Hematopoietic multipotent progenitor cell treated with erythropoietin and hydrocortisone succinate and interleukin-3 and kit ligand, for 8 days (in vitro differentiated cells): ENCODE measurements at regions not wholly inside any gene's neighbourhood (a gene's known extent, or its start where the extent isn't known, plus 50 kb on each side); places are given as distances from the start of the nearest gene placed in this dataset.
"Not testable (repeated sequence)": the region's sequence is repeated elsewhere in the genome, so short reads cannot be mapped to it uniquely, and the experiment has no call there.

ENCODE experiments used
- DNase-seq: peaks from one replicate; pipeline ENCODE4 v3.0.0-alpha.2; 2015

DNA sequence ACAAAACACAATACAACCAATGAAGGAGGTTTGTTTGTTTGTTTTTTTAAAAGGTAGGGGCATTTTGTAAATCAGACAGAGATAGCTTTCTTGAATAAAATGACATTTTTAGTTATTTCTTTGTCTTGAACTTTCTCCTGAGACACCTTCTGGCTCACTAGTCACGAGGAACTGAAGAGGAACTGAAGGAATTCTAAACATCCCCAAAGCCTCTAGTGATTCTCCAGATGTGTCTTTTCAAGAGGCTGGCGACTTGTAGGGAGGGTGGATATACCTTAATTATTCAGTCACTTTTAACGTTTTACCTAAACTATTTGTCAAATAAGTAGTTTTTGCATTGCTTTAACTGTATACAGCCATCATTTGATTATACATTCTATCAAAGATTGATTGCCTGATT lies 211.2 kb upstream of the LRIG3 start:
- no peak for DNase-seq

GRCh38 chr12:59122784-59123183 lies 202.5 kb upstream of the LRIG3 start:
- DNase-seq, result no peak

GRCh38 chr12:59121451-59121850 lies 201.1 kb upstream of the LRIG3 start:
- no peak for DNase-seq

- no peak for DNase-seq
Observed at GRCh38 chr12:59119676-59120075, 199.4 kb upstream of the LRIG3 start.

DNA sequence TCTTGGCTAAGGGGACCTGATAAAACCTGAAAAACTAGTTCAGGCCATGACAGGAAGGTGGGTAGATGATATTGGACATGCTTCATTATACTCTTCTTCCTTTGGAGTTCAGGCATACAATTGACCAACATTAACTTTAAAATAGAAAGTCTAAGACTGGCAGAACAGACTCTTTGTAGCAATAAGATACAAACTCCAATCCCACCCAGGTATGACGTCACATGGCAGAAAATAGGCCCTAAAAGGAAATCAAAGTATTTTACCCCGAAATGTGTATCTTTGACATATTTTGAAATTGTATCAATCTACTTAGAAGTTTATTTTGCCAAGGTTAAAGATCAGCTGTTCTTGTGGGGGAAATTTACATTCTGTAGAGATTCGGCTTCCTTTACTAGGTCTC lies 198.1 kb upstream of the LRIG3 start:
- DNase-seq, result no peak

DNA sequence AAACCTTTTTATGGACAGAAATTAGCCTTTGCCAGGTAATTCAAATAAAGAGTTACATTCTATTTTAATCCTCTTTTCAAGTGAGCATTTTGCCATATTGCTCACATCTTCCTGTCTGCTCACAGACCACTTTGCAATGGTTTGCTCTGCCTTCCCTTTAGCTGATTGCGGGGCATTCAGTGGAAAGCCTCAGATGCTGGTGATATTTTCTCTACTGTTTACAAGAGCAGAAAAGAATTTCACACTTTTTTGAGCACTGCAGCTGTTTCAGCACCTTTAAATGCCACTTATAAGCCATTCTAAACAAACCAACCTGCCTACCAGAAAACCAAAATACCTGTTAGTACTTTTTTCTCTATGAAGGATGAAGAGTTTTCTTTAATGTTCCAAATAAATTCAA lies 195.7 kb upstream of the LRIG3 start:
- no peak for DNase-seq

DNA sequence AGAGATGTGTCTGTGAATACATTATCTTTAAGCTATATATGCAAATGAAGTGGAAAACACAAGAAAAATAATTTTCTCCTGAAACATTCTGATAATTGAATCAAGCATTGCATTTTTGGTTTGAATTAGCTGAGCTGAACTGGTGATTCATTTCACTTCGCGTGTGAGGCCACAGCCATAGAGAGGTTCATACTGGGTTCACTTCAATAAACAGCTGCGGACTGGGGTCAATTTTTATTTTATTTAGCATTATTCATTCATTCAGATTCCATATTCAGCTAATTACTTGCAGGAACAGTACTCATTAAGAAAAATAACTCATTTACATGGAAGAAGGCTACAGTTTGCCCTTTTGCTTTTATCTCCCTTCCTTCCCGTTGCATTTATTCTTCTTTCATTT lies 195.2 kb upstream of the LRIG3 start:
- no peak for DNase-seq

DNA sequence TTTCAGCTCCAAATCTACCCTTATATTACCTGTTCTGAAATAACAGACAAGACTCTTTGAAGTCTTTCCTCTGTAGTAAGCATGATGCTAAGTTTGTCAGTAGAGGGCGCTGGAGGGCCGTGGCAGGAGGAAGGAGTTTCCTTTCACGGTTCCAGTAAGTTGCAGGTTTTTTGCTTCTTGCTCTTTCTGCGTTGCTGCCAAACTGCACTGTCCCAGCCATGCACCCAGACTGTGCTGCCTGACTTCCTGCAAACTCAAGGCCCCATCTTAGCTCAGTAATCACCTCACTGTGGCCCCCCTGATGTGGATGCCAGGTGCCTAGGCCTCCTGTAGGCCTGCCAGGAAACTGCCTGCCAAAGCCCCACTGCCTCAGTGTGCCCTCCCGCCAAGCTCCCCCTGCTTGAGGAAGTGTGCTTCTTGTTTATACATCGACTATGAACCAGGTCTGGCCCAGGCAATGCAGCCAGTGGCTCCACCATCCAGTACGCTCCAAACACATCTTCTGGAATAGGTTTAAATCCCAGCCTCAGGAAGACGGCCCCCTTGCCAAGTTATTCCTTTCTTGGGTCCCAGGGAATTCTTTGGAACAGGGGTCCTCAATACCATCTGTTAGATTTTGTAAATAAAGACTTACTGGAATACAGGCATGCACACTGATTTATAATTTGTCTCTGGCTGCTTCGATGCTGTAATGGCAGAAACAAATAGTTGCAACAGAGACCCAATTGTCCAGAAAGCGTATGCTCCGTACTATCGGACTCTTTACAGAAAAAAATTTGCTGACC lies 193.7 kb upstream of the LRIG3 start:
- DNase-seq, result peak; percentile 70

- DNase-seq, result no peak
Observed at GRCh38 chr12:59111851-59112250, 191.5 kb upstream of the LRIG3 start.

DNA sequence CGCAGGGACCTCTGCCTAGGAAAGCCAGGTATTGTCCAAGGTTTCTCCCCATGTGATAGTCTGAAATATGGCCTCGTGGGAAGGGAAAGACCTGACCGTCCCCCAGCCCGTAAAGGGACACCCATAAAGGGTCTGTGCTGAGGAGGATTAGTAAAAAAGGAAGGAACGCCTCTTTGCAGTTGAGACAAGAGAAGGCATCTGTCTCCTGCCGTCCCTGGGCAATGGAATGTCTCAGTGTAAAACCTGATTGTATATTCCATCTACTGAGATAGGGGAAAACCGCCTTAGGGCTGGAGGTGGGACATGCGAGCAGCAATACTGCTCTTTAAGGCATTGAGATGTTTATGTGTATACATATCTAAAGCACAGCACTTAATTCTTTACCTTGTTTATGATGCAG lies 188.2 kb upstream of the LRIG3 start:
- DNase-seq, result not testable (repeated sequence)

GRCh38 chr12:59100585-59100984 lies 180.3 kb upstream of the LRIG3 start:
- no peak for DNase-seq

GRCh38 chr12:59097876-59098275 lies 177.6 kb upstream of the LRIG3 start:
- DNase-seq, result no peak

DNA sequence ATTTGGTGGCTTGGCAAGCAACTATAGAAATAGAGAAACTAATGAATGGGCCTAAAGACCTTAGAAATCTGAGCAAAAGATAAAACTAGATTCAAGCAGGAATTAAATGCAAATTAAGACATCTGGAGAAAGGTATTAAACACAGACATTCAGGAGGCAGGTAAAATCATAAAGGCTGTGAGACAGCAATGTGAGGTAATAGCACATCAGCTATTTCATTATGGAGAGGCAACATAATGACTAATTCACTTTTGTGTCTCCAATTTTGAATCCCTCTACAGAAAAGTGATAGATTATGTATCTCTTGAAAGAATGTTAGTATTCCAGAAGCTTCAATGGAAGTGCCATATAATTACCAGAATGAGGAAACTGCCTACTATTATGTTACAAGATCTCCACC lies 175.9 kb upstream of the LRIG3 start:
- no peak for DNase-seq

GRCh38 chr12:59093073-59093772 lies 172.9 kb upstream of the LRIG3 start:
- DNase-seq, result no peak

DNA sequence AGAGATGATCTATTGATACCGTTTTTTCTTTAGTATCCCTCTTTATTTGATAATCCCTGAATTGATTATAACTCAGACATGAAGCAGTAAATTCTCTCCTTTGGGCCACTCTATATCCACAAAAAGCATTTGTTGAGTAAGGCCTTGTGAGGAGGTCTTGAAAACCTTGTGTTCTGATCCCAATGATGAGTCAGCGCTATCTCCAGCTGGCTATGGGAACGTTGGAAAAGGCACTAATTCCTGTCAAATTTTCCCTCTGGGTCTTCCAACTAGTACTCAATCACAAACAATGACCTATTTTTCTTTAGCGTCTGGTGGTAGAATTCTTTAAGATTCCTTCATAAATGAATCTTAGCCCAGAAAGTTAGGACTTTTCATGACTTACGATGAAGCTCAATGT lies 168.4 kb upstream of the LRIG3 start:
- no peak for DNase-seq

GRCh38 chr12:59087691-59088090 lies 167.4 kb upstream of the LRIG3 start:
- no peak for DNase-seq

DNA sequence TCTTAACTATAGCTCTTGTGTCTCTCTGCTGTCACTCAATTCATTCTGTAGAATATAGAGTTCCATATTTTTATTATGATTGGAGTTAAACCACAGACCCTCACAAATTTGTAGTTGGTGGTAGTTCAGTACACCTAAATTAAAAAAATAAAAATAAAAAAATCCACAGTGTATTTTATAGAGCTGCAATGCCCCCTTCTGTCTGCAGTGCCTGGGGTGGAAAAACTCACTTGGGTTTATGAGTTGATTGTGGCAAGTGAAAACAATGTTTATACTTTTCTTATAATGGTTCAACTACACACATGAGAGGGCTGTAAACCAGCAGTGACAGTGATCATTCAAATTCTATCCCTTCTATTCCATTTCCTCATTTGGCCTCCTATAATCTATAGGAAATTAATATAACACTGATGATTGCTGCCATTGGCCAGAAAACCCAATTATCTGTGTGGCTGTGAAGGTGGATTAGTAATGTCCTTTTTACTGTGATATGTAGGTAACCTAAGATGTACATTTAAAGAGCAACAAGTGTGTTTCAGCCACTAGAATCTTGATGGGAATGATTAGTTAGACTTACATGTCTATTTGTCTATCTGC lies 166.9 kb upstream of the LRIG3 start:
- no peak for DNase-seq

GRCh38 chr12:59086126-59086525 lies 165.8 kb upstream of the LRIG3 start:
- no peak for DNase-seq

DNA sequence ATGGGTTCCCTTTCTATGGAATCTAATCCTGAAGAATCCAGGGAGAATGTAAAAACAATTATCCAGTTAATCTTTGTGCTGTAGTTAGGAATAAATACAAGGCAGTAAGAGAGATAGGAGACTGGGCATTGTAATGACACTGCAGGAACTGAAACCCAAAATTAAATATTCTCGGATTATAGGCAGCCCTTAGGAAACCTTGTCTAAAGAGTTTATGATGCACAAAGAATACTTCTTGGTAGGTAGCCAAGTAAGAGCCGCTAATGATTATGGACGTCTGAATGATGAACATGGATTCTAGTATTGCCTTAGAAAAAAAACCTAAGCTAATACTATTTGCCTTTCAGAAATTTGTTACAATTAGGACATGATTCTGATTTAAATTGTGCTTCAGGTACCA lies 165.4 kb upstream of the LRIG3 start:
- no peak for DNase-seq

DNA sequence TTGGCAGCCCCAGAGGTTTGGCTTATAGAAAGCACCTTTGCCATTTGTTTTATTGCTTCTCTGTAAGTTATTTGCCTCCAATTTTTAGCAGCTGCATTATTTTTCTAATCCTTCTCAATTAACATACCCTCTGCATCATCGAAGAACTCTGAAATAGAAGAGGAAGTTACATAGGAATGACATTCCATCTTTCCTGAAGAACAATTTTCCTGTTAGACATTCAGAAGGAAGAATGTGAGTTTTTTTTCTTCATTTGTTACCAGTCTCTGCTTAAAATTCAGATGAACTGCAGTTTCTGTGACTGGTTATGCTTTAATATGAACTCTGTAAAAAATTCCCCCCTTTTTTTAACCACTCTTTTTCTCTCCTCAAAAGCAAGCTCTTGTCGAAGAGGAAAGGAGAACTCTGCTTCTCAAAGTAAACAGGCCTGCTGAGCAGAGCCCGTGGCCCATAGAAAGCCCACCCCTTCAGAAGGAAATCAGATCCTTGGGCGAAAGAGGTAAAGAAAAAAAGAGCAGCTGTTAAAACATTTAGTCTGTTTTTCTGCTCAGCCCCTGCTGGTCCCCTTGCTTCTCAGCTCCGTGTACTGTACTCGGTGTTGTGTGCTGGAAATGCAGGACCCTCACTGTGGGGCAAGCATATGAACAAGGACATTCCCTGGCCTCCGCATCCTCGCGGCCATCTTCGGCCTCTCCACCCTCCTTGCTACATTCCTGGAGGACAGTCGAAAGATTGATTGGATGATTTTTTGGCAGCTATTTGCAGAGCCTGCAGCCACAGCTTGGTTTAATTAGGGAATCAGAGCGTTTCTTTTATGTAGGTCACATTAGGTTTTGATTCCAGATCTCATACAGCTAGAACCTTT lies 164.4 kb upstream of the LRIG3 start:
- DNase-seq, result no peak

- DNase-seq, result no peak
Observed at GRCh38 chr12:59082952-59083351, 162.6 kb upstream of the LRIG3 start.

DNA sequence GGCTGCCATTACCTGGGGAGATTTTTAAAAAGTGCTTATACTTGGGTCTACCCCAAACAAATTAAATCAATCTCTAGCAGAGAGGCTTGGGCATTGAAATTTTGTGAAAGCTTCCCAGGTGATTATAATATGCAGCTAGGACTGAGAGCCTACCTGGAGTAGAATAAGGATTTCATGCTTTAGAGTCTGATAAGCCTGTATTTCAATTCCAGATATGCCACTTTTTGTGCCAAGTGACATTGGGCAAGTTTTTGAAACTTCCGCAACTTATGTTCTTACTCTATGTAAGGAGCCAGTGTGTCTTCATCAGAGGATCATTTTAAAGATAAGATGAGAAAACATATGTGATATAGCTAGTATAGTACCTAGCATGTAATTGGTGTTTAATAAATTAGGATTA lies 159.8 kb upstream of the LRIG3 start:
- no peak for DNase-seq

GRCh38 chr12:59079472-59079871 lies 159.2 kb upstream of the LRIG3 start:
- no peak for DNase-seq
